ENCODE measurements at regions not wholly inside any gene's neighbourhood (a gene's known extent, or its start where the extent isn't known, plus 50 kb on each side); places are given as distances from the start of the nearest gene placed in this dataset.

- TF ChIP-seq CTCF (IDR thresholded peaks at IDR 0.05) (no peak), POLR2A (IDR thresholded peaks at IDR 0.05) (no peak)
These were observed 377.5 kb downstream of the ALG10 start for GRCh38 chr12:34399631-34400410.
